HCT116 (cell line): ENCODE measurements at regions not wholly inside any gene's neighbourhood (a gene's known extent, or its start where the extent isn't known, plus 50 kb on each side); places are given as distances from the start of the nearest gene placed in this dataset.

Source experiments
- ATAC-seq: fragments of 200-7000 bp; cut with Tn5 transposase; 2 replicates; pipeline ENCODE4 v1.9.1; 2020; ENCODE audit warnings: mild to moderate bottlenecking, moderate library complexity
- BruUV-seq: library from RNA; stranded (reverse); fragments of 400-500 nt; replicated peaks from 2 replicates; lab custom pipeline; 2021; lab: Mats Ljungman, UMichigan
- CTCF ChIA-PET: fragments of 300-600 bp; sonication (Branson Sonifier 250); formaldehyde crosslinking; loops from one replicate; lab custom pipeline; 2021; ENCODE audit warnings: antibody characterized with exemption; lab: Charles Lee
- POLR2A ChIA-PET: fragments of 300-600, 350-600 bp; sonication (Branson Sonifier 250); formaldehyde crosslinking; loops from one replicate; lab custom pipeline; 2021; ENCODE audit warnings: antibody characterized with exemption; lab: Charles Lee
- RAD21 ChIA-PET, 2 experiments: fragments of 300-600 bp; sonication (Branson Sonifier 250); formaldehyde crosslinking; loops; one replicate each; lab custom pipeline; 2023; ENCODE audit warnings: low total read pairs in 2 of 2; ENCODE audit not compliant: uncharacterized antibody in 2 of 2, unreplicated experiment in 2 of 2, low non-redundant PET in 1 of 2; lab: Charles Lee
- DNase-seq: peaks from one replicate; pipeline ENCODE4 v3.0.0-alpha.2; 2010; ENCODE audit warnings: low read depth, low spot score
- H2AFZ ChIP-seq: fragments of 200-600 bp; shearing (Covaris generic), sonication (generic); 2 replicates; pipeline ENCODE4 v1.6.1; 2017; ENCODE audit warnings: low read depth, mixed run types, mixed read lengths, antibody characterized with exemption, low read length; ENCODE audit not compliant: poor library complexity, severe bottlenecking
- H3K27ac ChIP-seq: 2 replicates; pipeline ENCODE4 v1.5.1; 2012; ENCODE audit warnings: low read depth, low read length
- H3K27me3 ChIP-seq: fragments of 200-600 bp; sonication (generic); 2 replicates; pipeline ENCODE4 v1.6.1; 2016; ENCODE audit warnings: mixed run types, low read length, mixed read lengths; ENCODE audit not compliant: insufficient read depth
- H3K36me3 ChIP-seq, 2 experiments: fragments of 200-500 bp in 1 of 2; fragments of 200-600 bp in 1 of 2; sonication (Bioruptor generic) in 1 of 2; sonication (generic) in 1 of 2; 2 replicates each; pipeline versions ENCODE4 v1.5.1 to v1.6.1; 2014 to 2016; ENCODE audit warnings: low read length in 2 of 2, inconsistent platforms in 1 of 2, mixed read lengths in 1 of 2, mixed run types in 1 of 2; ENCODE audit not compliant: insufficient read depth in 2 of 2, control insufficient read depth in 1 of 2
- H3K4me1 ChIP-seq, 2 experiments: fragments of 200-600 bp in 1 of 2; sonication (generic) in 1 of 2; 2 replicates each; pipeline versions ENCODE4 v1.5.1 to v1.6.1; 2012 to 2017; ENCODE audit warnings: low read length in 2 of 2, inconsistent platforms in 1 of 2, mild to moderate bottlenecking in 1 of 2, mixed read lengths in 1 of 2, mixed run types in 1 of 2, moderate library complexity in 1 of 2; ENCODE audit not compliant: insufficient read depth in 2 of 2, control insufficient read depth in 1 of 2
- H3K4me2 ChIP-seq: fragments of 200-600 bp; sonication (generic); 2 replicates; pipeline ENCODE4 v1.6.1; 2017; ENCODE audit warnings: mixed run types, low read length, mixed read lengths
- H3K4me3 ChIP-seq, 2 experiments: fragments of 200-600 bp in 1 of 2; sonication (generic) in 1 of 2; replicated peaks in 1 of 2; 2 replicates each; pipeline ENCODE4 v1.5.1; 2011 to 2016; ENCODE audit warnings: low read length in 2 of 2, control low read depth in 1 of 2, low read depth in 1 of 2, mild to moderate bottlenecking in 1 of 2, mixed read lengths in 1 of 2, mixed run types in 1 of 2
- H3K79me2 ChIP-seq: fragments of 200-600 bp; sonication (generic); 2 replicates; pipeline ENCODE4 v1.6.1; 2017; ENCODE audit warnings: mild to moderate bottlenecking, mixed run types, low read length, moderate library complexity, mixed read lengths; ENCODE audit not compliant: insufficient read depth
- H3K9ac ChIP-seq: fragments of 200-600 bp; sonication (generic); 2 replicates; pipeline ENCODE4 v1.6.1; 2016; ENCODE audit warnings: low read length, mixed read lengths
- H3K9me2 ChIP-seq: fragments of 200-600 bp; sonication (generic), shearing (Covaris generic); 2 replicates; pipeline ENCODE4 v1.6.1; 2017; ENCODE audit warnings: mixed run types, mild to moderate bottlenecking, moderate library complexity; ENCODE audit not compliant: insufficient read depth
- H3K9me3 ChIP-seq, 2 experiments: fragments of 200-500 bp in 1 of 2; fragments of 200-600 bp in 1 of 2; sonication (Bioruptor generic) in 1 of 2; sonication (generic) in 1 of 2; 2 replicates each; pipeline ENCODE4 v1.6.1; 2014 to 2017; ENCODE audit warnings: low read length in 2 of 2, mixed read lengths in 2 of 2, inconsistent platforms in 1 of 2, low read depth in 1 of 2, mild to moderate bottlenecking in 1 of 2, mixed run types in 1 of 2, moderate library complexity in 1 of 2; ENCODE audit not compliant: control insufficient read depth in 1 of 2, insufficient read depth in 1 of 2
- H4K20me1 ChIP-seq: fragments of 200-600 bp; sonication (generic), shearing (Covaris generic); 2 replicates; pipeline ENCODE4 v1.6.1; 2017; ENCODE audit warnings: mixed run types, mild to moderate bottlenecking, moderate library complexity; ENCODE audit not compliant: insufficient read depth
- EZH2phosphoT487 ChIP-seq: fragments of 200-600 bp; IDR thresholded peaks from 2 replicates; pipeline ENCODE4 v1.6.1; 2018; ENCODE audit warnings: antibody characterized with exemption, borderline replicate concordance
- FOSL1 ChIP-seq: IDR thresholded peaks from 2 replicates; pipeline ENCODE4 v1.6.1; 2012; ENCODE audit warnings: low read depth
- POLR2A ChIP-seq: IDR thresholded peaks from 2 replicates; pipeline ENCODE4 v1.7.0; 2011; ENCODE audit warnings: borderline replicate concordance; ENCODE audit not compliant: insufficient read depth, insufficient read length; ENCODE audit errors: extremely low read depth
- RAD21 ChIP-seq: IDR thresholded peaks from 2 replicates; pipeline ENCODE4 v1.6.1; 2012; ENCODE audit warnings: low read depth, mild to moderate bottlenecking
- YY1 ChIP-seq: IDR thresholded peaks from 2 replicates; pipeline ENCODE4 v1.6.1; 2011; ENCODE audit warnings: low read length, low read depth, moderate library complexity, mild to moderate bottlenecking; ENCODE audit not compliant: insufficient replicate concordance; ENCODE audit errors: extremely low read depth
- intact Hi-C: fragments of 100-400 bp; cut with micrococcal nuclease; formaldehyde crosslinking; loops from 2 replicates; pipeline ENCODE4 v1.10.0; 2022
- TF ChIP-seq, protein P1 (sequence below), 3 experiments: fragments of 200-600 bp in 1 of 3; sonication (generic) in 1 of 3; IDR thresholded peaks in 2 of 3; conservative IDR thresholded peaks in 1 of 3; 2 replicates each; pipeline ENCODE4 v1.5.1; 2012 to 2017; ENCODE audit warnings: low read depth in 2 of 3, low read length in 2 of 3, antibody characterized with exemption in 1 of 3, borderline replicate concordance in 1 of 3, control low read depth in 1 of 3, mild to moderate bottlenecking in 1 of 3, mixed read lengths in 1 of 3, mixed run types in 1 of 3, moderate library complexity in 1 of 3; ENCODE audit not compliant: insufficient read depth in 1 of 3
- TF ChIP-seq, protein P2 (sequence below): IDR thresholded peaks from 2 replicates; pipeline ENCODE4 v1.6.1; 2012

DNA sequence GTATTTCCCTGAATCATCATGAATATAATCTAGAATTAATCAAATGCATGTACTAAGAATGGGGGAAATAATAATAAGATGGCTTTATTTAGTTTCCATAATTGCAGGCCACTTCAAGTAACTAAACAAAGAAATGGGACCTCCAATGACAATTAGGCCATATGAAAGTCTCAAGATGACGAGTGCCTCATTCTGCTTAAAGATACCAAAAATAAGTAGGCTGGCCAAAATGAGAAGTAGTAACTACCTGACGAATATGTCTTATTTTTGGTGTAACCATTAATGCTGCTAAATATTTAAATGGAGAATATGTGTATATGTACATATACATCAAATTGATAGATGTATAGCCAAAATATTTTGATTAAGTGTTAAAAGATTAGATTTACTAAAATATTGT is 932.6 kb downstream of the EPHA3 start:
- Histone ChIP-seq H3K9ac (no peak overlapping the region), H3K79me2 (no peaks in the 10 kb centered on the region), H3K27ac (no peak overlapping the region), H3K9me2 (no peaks in the 10 kb centered on the region), H3K9me3 (peaks cover 3 to 20% of the 10 kb centered on the region in 2 experiments; a peak in 2 of 4 replicates), H3K27me3 (no peaks in the 10 kb centered on the region), H4K20me1 (no peaks in the 10 kb centered on the region), H3K4me1 (no peaks in the 10 kb centered on the region), H3K4me3 (no peak overlapping the region), H3K36me3 (no peaks in the 10 kb centered on the region), H3K4me2 (no peak overlapping the region), H2AFZ (no peak overlapping the region)
- TF ChIP-seq RAD21 (no peak), EZH2phosphoT487 (no peak), YY1 (no peak), POLR2A (no peak)
- TF ChIP-seq, protein P1, sequence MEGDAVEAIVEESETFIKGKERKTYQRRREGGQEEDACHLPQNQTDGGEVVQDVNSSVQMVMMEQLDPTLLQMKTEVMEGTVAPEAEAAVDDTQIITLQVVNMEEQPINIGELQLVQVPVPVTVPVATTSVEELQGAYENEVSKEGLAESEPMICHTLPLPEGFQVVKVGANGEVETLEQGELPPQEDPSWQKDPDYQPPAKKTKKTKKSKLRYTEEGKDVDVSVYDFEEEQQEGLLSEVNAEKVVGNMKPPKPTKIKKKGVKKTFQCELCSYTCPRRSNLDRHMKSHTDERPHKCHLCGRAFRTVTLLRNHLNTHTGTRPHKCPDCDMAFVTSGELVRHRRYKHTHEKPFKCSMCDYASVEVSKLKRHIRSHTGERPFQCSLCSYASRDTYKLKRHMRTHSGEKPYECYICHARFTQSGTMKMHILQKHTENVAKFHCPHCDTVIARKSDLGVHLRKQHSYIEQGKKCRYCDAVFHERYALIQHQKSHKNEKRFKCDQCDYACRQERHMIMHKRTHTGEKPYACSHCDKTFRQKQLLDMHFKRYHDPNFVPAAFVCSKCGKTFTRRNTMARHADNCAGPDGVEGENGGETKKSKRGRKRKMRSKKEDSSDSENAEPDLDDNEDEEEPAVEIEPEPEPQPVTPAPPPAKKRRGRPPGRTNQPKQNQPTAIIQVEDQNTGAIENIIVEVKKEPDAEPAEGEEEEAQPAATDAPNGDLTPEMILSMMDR (IDR thresholded peaks at IDR 0.05 in 2 of 3, conservative IDR thresholded peaks at IDR 0.05 in 1 of 3; ENCODE audit: borderline replicate concordance in 1 of 3, insufficient read depth in 1 of 3, low read depth in 2 of 3, low read length in 2 of 3) = no peak
- BruUV-seq = no TSS peak
- ChIA-PET RAD21 (no interaction called here), CTCF (no interaction called here), POLR2A (no interaction called here)
- DNase-seq (no peak), ATAC-seq (no peak)
- intact Hi-C loops = no loop called here

DNA sequence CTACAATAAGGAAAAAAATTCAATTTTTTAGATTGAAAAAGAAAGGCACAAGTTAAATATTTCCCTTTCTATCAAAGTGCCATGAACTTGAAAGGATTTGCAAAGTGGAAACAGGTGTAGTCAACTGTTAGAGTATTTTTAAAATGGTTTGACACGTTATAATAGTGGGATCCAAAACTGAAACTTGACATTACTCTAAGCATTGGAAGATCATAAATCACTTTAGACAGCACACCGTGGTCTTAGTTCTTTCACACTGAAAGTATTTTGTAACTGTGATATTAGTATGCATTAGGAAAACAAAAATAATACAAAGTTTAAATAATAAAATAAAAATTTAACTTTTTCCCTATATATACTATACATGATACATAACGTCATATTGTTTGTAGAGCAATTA is 933.1 kb downstream of the EPHA3 start:
- no peaks in the 10 kb centered on the region for H3K79me2 ChIP-seq
- CTCF ChIA-PET = no interaction called here
- H4K20me1 ChIP-seq = no peaks in the 10 kb centered on the region
- H3K9me3 ChIP-seq = peaks cover 3 to 21% of the 10 kb centered on the region in 2 experiments; a peak in 2 of 4 replicates
- no peak for DNase-seq
- H3K9me2 ChIP-seq = no peaks in the 10 kb centered on the region
- H3K4me2 ChIP-seq = no peak overlapping the region
- intact Hi-C loops = no loop called here
- no peak for ATAC-seq
- POLR2A ChIA-PET = no interaction called here
- no peak overlapping the region for H3K9ac ChIP-seq
- H2AFZ ChIP-seq = no peak overlapping the region
- no TSS peak for BruUV-seq
- no peak overlapping the region for H3K27ac ChIP-seq
- RAD21 ChIA-PET = no interaction called here
- H3K36me3 ChIP-seq = no peaks in the 10 kb centered on the region
- H3K27me3 ChIP-seq = no peaks in the 10 kb centered on the region
- no peak overlapping the region for H3K4me3 ChIP-seq
- H3K4me1 ChIP-seq = no peaks in the 10 kb centered on the region
- TF ChIP-seq FOSL1 (no peak), YY1 (no peak)
- TF ChIP-seq, protein P2, sequence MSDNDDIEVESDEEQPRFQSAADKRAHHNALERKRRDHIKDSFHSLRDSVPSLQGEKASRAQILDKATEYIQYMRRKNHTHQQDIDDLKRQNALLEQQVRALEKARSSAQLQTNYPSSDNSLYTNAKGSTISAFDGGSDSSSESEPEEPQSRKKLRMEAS = no peak
